Stimulated activated CD4-positive, alpha-beta T cell treated with anti-CD3 and anti-CD28 coated beads, Interleukin-2, amount 100 ng/mL, for 4 hours (primary cell): ENCODE measurements at regions not wholly inside any gene's neighbourhood (a gene's known extent, or its start where the extent isn't known, plus 50 kb on each side); places are given as distances from the start of the nearest gene placed in this dataset.

ENCODE experiments used
- DNase-seq: peaks from one replicate; pipeline ENCODE4 v3.0.0-alpha.2; 2020; ENCODE audit warnings: low read depth

- DNase-seq = no peak
These were observed 357.6 kb upstream of the CWC22 start for GRCh38 chr2:180364719-180365118.

DNA sequence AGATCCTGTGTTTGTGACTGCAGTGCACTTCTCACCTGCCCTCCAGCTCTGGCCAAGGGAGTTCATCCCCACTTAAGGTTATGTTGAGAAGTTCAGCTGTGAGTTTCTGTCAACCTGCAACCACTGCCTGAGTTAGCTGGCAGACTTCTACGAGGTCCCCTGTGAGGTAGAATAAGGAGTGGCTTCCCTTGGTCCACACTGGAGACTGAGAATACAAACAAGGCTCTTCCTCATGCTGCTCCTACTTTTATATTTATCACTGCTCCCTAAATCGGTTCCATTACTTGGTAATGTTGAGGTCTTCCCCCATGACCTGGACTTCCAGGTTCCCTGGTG lies 353.2 kb upstream of the CWC22 start:
- no peak for DNase-seq

- no peak for DNase-seq
These were observed 352.6 kb upstream of the CWC22 start for GRCh38 chr2:180359522-180360282.

DNA sequence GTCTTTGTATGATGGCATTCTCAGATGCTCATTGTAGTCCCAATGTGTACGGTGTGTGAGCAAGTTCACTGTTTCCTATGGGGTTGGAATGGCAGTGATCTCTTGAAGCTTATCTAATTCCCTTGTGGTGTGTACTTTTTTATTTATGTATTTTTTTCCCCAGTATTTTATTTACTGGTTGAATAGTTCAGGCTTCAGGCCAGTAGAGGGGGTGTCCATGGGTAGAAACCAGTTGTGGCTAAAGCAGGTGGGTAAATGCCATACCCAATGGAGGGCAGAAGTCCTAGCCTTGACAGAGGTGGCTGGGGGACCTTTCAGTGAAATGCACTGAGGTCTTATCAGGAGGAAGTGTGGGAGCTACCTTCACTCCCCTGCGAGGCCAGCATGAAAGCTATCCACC lies 351.4 kb upstream of the CWC22 start:
- DNase-seq = no peak

DNA sequence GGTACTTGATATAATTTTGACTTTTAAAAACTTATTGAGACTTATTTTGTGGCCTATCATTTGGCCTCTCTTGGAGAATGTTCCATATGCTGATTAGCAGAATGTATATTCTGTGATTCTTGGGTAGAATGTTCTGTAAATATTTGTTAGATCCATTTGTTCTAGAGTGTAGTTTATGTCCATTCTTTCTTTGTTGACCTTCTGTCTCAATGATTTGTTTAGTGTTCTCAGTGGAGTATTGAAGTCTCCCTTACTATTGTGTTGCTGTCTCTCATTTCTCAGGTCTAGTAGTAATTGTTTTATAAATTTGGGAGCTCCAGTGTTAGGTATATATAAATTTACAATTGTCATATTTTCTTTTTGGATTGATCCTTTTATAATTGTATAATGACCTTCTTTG lies 349.6 kb upstream of the CWC22 start:
- DNase-seq = no peak

DNA sequence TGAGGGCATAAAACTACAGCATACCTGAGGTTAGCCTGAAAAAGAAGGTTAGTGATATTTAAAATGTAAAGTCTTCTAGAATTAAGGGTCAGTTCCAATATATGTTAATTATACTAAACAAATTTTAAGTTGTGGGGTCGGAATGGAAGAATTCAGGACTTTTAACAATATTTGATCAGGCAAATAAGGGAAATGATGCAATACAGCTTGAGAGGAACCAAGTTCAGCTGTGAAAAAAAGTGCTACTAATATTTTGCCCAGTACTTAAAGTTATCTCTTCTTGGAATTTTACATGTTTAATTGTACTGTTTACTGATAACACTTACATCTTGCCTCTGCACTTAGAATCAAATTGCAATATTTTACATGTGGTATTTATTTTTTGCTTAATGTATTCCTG lies 345.5 kb upstream of the CWC22 start:
- no peak for DNase-seq

- no peak for DNase-seq
These were observed 342.7 kb upstream of the CWC22 start for GRCh38 chr2:180349809-180350208.

DNA sequence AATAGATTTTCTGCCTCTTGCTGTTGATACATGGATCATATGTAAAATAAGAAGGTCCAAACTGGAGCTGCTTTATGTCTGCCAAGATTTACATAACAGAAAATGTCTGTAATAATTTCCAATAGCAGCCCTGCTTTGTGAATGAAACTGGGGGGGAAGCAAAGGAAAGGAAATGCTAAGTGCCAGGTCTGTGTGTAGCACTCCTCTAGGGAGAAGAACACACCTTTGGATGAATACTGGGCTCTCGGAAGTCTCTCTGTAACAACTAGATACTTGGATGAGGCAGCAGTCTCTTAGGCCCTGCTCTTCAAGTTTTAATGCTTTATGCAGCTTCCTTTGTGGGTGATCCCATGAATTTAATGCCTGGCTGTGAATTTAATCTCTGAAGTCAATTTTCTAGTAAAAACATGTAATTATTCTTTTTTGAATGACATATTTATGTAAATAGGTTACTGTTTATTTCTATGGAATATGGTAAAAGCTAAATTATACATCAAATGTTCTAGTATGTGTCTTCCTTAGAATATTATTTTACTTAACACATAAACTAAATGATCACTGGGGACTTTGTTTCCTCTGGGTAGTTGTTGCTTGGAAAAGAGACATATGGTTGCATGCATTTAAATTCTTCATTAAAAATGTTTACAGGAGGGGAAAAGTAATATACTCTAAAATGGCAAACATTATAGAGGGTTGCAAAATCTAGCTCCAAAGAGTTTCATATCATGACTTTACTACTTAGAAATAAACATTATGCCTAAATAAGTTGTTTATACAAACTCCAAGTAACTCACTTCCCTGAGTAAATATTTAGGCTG lies 336.6 kb upstream of the CWC22 start:
- DNase-seq = no peak

DNA sequence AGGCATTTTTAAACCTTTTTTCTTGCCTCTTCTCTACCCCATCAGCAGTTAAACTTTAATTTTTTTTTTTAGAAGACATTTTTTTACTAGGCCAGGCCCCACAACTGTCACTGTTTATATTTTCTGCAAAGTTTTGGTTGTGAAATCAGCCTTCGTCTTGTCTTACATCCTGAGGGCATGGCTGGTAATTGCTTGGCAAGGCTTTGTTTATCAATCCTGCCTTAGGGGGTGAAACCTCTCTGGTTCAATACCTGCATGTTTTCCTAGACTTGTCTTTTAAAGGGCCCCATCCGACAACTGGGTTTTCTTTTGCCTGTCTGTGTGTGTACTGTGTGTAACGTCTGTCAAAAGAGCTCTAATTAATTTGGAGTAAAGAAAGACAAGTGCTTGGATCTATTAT lies 330.0 kb upstream of the CWC22 start:
- DNase-seq = no peak

GRCh38 chr2:180336550-180336949 lies 329.5 kb upstream of the CWC22 start:
- no peak for DNase-seq

- no peak for DNase-seq
These were observed 327.4 kb upstream of the CWC22 start for GRCh38 chr2:180334514-180334913.

DNA sequence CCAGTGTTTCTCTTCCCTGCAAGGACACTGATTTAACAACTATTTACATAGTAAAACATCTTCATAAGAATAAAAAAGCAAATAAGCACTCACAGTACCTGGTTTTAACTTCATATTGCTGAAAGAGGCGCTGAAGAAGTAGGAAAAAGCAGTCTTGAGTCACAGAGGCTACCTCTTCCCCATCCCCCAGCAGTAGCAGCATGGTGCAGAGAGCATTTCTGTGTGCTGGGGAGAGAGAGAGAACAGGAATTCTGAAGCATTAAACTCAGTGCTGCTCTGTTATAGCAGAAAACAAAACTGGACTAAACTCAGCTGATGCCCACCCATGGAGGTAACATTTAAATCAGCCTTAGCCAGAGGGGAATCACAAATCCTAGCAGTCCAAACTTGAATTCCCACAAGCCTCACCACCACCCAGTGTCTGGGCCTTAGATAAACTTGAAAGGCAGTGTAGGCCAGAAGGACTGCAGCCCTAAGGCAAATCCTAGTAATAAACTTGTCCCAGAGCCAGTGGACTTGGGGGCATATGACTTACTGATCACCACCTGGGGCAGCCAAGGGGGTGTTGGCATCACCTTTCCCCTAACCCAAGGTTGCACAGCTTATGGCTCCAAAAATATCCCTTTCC lies 321.8 kb upstream of the CWC22 start:
- DNase-seq = no peak

GRCh38 chr2:180327185-180327584 lies 320.1 kb upstream of the CWC22 start:
- DNase-seq = no peak

GRCh38 chr2:180325416-180326120 lies 318.5 kb upstream of the CWC22 start:
- DNase-seq = no peak

DNA sequence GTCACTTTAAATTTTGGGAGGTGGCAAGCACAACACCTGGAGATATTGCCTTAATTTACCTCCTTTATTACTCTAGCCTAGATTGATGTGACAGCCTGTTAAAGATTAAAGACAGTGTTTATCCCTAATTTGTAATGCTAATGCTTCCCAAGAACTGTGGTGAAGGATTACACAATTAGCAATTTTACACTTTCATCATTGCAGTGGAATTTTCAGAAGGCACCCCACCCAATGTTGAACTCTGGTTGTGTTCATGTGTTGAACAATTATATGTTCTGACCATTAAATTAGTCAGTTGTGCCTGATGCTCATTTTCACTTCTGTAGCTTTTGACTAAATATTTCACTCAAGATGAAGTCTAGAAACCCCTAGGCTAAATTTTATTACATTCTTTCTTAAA lies 317.1 kb upstream of the CWC22 start:
- no peak for DNase-seq

DNA sequence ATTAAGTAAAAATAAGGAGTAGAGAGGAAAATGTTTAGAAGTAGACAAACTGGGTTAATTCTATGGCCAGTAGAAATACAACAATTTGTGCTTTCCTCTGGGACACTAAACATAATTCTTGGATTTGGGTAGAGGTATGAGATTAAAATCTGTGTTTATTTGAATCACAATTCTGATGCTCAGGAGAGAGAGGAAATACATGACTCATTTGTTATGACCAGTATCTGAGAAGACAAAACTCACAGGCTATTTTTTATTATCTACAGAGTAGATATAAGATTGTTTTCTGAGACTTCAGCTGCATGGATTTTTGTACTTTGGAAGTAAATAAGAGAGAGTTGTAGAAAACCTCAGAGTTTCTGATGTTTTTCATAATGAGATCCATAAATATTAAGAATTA lies 315.7 kb upstream of the CWC22 start:
- no peak for DNase-seq

GRCh38 chr2:180319586-180320405 lies 312.7 kb upstream of the CWC22 start:
- DNase-seq = no peak

DNA sequence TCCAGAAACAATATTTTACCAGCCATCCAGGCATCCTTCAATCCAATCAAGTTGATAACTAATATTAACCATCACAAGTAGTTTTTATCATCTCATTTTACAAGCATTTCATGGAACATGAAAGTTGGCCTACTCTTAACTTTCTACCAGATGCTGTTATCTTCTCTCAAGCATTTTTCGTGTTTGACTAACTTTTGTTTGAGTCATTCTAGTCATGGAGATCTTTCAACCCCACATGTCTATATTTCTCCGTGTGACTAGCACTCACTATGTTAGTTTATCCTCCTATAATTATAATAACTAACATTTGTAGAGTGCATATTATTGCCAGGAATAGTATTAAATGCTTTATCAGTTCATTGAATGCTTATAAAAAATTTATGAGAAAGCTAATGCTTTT lies 307.0 kb upstream of the CWC22 start:
- no peak for DNase-seq

DNA sequence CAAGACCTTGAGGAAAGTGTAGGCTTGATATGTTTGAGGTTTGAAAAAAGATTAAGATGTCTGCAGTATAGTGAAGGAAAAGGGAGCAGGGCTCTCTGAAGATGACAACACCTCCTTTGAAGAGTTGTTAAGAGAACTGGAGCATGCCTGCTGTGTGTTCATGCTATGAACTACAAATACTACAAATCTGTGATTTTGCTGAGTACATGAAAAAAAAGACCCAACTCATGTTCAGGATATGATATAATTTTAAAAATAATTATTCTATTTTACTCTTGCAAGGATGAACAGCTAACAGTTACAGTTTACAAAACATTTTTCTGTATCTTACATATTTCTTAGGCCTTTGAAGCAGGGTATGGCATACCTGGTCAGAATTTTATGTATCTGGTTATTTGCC lies 305.4 kb upstream of the CWC22 start:
- no peak for DNase-seq

GRCh38 chr2:180307096-180307495 lies 300.0 kb upstream of the CWC22 start:
- DNase-seq = no peak

DNA sequence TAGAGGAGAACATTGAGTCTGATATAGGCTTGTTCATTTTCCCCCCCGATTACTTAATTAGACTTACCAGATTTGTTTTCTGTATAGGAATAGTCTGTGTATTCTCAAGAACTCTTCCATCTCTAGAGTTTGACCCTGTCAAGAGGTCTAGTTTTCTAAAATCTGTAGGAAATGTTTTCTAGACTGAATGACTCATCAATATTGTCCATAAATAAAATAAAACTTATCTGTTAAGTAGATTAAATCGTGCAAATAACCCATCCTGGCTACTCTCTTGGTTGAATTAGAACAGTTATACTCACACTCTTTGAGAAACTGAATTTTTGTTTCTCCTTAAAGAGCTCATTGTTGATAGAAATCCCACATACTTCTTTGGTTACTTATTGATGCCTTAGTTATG lies 299.2 kb upstream of the CWC22 start:
- DNase-seq = no peak
